ENCODE measurements at regions not wholly inside any gene's neighbourhood (a gene's known extent, or its start where the extent isn't known, plus 50 kb on each side); places are given as distances from the start of the nearest gene placed in this dataset.
"Not testable (repeated sequence)": the region's sequence is repeated elsewhere in the genome, so short reads cannot be mapped to it uniquely, and the experiment has no call there.

GRCh38 chr20:12838261-12838866 is 170.4 kb upstream of the SPTLC3 start:
- DNase-seq: no peak

GRCh38 chr20:12847872-12848271 is 160.9 kb upstream of the SPTLC3 start:
- no peak for DNase-seq

- no peak for DNase-seq
These were observed 159.4 kb upstream of the SPTLC3 start for GRCh38 chr20:12849225-12849910.

- DNase-seq: not testable (repeated sequence)
These were observed 151.1 kb upstream of the SPTLC3 start for GRCh38 chr20:12857643-12858042.

- no peak for DNase-seq
These were observed 148.0 kb upstream of the SPTLC3 start for GRCh38 chr20:12860619-12861247.

- no peak for DNase-seq
These were observed 139.1 kb upstream of the SPTLC3 start for GRCh38 chr20:12869669-12870068.

- no peak for DNase-seq
These were observed 138.2 kb upstream of the SPTLC3 start for GRCh38 chr20:12870588-12870987.

- DNase-seq: no peak
These were observed 133.8 kb upstream of the SPTLC3 start for GRCh38 chr20:12874933-12875332.

- DNase-seq: no peak
These were observed 133.3 kb upstream of the SPTLC3 start for GRCh38 chr20:12875510-12875909.

- no peak for DNase-seq
These were observed 125.8 kb upstream of the SPTLC3 start for GRCh38 chr20:12882832-12883506.

- DNase-seq: no peak
These were observed 125.3 kb upstream of the SPTLC3 start for GRCh38 chr20:12883507-12883885.

GRCh38 chr20:12886618-12887363 is 122.0 kb upstream of the SPTLC3 start:
- no peak for DNase-seq

- DNase-seq: no peak
These were observed 117.1 kb upstream of the SPTLC3 start for GRCh38 chr20:12891643-12892042.

GRCh38 chr20:12893019-12893418 is 115.8 kb upstream of the SPTLC3 start:
- no peak for DNase-seq

GRCh38 chr20:12893653-12894052 is 115.1 kb upstream of the SPTLC3 start:
- DNase-seq: no peak

- no peak for DNase-seq
These were observed 114.7 kb upstream of the SPTLC3 start for GRCh38 chr20:12894089-12894488.

- DNase-seq: no peak
These were observed 112.6 kb upstream of the SPTLC3 start for GRCh38 chr20:12896180-12896579.

- no peak for DNase-seq
These were observed 105.8 kb upstream of the SPTLC3 start for GRCh38 chr20:12902992-12903391.

GRCh38 chr20:12906361-12906760 is 102.4 kb upstream of the SPTLC3 start:
- no peak for DNase-seq

- no peak for DNase-seq
These were observed 97.4 kb upstream of the SPTLC3 start for GRCh38 chr20:12911372-12911771.

GRCh38 chr20:12913781-12914443 is 94.9 kb upstream of the SPTLC3 start:
- no peak for DNase-seq

GRCh38 chr20:12914804-12915203 is 94.0 kb upstream of the SPTLC3 start:
- no peak for DNase-seq

GRCh38 chr20:12916699-12917098 is 92.1 kb upstream of the SPTLC3 start:
- no peak for DNase-seq
